ENCODE measurements at regions not wholly inside any gene's neighbourhood (a gene's known extent, or its start where the extent isn't known, plus 50 kb on each side); places are given as distances from the start of the nearest gene placed in this dataset.
"Not testable (repeated sequence)": the region's sequence is repeated elsewhere in the genome, so short reads cannot be mapped to it uniquely, and the experiment has no call there.

GRCh38 chr7:48992816-48993215, 68.5 kb downstream of the CDC14C start:
- no peak for DNase-seq

GRCh38 chr7:49001610-49002033, 77.3 kb downstream of the CDC14C start:
- DNase-seq = peak; percentile 14

DNA sequence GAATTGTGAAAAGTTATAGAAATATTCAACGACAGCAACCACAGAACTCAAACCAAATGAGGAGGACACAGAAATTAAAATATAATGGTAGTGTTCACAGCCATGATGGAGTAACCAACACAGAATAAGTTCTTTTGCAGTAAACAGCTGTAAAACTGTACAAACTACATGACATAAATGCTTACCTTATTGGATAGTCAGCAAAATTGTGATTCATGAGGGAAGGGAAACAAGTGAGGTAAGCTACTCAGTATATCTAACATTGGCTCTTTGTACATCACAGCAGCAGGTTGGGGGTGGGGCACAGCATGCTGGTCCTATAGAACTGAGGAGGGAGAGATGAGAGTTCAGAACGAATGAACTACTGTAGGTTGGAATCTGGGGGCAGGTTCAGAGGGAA, 86.4 kb downstream of the CDC14C start:
- DNase-seq = no peak

DNA sequence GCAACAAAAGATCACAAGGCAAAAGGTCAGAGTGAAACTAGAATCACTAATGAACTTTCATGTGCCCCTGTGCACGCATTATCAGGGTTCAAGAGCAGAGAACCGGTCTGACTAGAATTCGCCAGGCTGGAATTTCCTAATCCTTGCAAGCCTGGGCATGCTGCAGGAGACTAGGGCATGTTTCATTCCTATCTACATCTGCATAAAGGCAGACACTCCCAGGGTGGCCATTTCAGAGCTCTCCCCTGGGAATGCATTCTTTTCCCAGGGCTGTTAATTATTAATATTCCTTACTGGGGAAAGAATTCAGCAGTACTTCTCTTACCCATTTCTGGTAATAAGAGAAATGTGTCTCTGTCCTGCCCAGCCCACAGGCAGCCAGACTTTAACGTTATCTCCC, 90.5 kb downstream of the CDC14C start:
- no peak for DNase-seq

- DNase-seq = no peak
Observed at GRCh38 chr7:49020145-49020544, 95.8 kb downstream of the CDC14C start.

DNA sequence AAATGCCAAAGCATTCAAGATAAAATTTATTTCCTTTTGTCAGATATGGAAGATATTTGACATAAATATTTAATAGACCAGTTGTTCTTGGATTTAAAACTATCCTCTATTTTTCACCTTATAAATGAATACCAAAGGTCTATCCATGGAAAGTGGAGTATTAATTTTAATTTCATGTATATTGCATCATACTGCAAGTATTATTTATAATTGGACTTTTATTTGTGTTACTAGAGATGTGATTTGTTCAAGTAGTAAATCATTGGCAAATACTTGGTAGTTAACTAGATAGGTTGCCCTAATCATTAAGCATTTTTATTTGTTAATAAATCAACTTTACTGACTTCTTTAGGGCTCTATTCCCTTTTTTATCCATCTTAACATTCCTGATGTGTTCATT, 98.1 kb downstream of the CDC14C start:
- no peak for DNase-seq

DNA sequence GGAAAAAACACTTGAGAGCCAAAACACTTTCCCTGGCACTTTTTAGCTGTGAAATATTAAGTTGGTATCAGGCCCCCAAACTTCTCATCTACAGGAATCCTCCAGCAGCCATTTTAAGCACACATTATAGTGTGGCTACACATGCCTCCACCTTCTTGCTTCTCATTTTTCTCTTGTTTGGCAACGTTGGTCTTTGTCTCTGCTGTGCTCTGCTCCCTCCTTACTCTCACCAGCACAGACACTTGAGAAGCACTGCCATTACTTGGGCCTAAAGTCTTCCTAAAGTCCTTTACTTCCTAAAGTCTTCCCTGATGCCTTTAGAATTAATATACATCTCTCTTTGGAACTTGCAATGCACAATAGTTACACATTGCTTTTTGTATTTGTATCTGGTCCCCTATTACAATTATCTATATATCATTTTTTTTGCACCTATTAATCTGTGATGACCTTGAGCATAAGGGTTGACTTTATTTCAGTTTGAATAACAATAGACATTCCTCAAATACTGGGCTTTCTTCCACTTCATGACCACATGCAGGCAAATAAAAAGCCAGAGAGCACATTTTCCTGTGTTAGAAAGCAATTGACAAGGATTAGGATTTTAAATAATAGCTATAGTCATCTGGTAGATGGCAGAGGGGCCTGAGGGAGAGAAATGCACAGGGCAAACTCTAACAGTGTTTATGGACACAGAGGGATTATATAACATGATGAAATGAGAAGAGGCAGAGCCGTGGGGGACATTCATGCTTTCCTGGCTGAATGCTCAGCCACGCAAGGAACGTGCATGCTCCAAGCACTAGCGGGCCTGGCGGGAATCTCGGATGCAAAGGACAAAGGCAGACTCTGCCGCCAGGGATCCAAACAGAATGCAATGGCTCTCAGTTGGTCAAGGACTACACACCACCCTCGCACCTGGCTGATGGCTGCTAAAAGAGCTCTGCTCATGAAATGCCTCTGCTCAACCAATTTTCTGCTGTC, 99.3 kb downstream of the CDC14C start:
- no peak for DNase-seq

DNA sequence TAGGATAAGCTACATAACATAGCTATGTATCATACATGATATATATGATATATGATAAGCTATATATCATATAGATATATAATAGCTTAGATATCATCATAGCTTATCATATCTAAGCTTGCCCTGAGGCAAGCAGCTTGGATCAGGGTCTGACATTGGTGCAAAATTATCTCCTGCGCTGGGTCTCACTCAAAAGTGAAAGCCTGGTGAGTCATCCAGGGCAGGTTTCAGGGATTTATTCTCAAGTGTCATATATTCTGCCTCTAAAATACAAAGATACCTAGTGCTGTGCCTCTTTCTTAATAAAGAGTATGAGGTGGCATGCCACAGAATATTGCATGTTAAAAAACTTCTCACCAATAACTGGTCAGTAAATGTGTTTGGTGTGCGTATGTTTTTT, 105.9 kb downstream of the CDC14C start:
- no peak for DNase-seq

DNA sequence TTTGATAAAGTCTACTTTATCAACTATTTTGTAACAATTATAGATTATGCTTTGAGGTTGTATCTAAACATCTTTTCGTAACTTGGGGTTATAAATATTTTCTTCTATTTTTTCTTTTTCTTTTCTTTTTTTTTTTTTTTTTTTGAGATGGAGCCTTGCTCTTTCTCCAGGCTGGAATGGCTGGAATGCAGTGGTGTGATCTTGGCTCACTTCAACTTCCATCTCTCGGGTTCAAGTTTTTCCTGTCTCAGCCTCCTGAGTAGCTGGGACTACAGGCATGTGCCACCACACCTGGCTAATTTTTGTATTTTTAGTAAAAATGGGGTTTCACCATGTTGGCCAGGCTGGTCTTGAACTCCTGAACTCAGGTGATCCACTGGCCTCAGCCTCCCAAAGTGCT, 108.8 kb downstream of the CDC14C start:
- DNase-seq = not testable (repeated sequence)

- no peak for DNase-seq
Observed at GRCh38 chr7:49037346-49038210, 113.2 kb downstream of the CDC14C start.

GRCh38 chr7:49038821-49039358, 114.5 kb downstream of the CDC14C start:
- DNase-seq = no peak

- no peak for DNase-seq
Observed at GRCh38 chr7:49060743-49061142, 136.4 kb downstream of the CDC14C start.

- DNase-seq = no peak
Observed at GRCh38 chr7:49074538-49074937, 150.2 kb downstream of the CDC14C start.

- DNase-seq = no peak
Observed at GRCh38 chr7:49080896-49081475, 156.6 kb downstream of the CDC14C start.

- DNase-seq = no peak
Observed at GRCh38 chr7:49088017-49088416, 163.7 kb downstream of the CDC14C start.

GRCh38 chr7:49089717-49090116, 165.4 kb downstream of the CDC14C start:
- no peak for DNase-seq

DNA sequence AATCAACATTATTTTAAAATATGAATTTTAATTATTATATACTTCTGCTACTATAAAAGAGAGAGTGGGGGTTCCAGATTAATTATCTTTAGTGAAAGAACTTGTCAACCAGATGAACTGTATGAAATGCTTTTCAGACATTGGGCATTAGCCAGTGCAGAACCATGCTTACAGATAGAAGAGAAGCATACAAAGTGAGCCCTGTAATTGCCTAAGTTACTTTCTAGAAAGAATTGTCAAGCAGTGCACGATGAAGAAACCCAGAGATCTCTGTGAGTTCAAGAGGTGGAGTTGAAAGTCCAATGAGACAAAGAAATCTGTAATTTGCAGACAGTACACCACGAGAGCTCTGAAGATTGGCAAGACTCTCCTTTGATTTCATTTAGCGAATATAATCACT, 166.7 kb downstream of the CDC14C start:
- no peak for DNase-seq

DNA sequence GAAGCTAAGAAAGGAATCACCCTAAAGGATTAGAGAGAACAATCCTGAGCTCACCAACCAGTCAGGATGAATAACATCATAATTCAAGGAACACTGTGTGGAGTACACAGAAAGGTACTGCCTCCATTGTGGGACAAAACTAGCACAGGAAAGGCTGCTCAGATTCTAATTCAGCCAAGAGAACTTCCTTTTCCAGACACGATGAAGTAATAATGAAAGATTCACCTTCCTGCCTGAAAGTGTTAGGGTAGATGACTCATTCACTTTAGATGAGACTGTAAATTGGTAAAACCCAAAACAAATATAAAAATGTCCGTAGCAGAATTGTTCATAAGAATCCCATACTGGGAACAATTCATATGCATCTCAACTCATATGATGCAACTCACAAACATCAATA, 167.2 kb downstream of the CDC14C start:
- no peak for DNase-seq

GRCh38 chr7:49093218-49093617, 168.9 kb downstream of the CDC14C start:
- no peak for DNase-seq

DNA sequence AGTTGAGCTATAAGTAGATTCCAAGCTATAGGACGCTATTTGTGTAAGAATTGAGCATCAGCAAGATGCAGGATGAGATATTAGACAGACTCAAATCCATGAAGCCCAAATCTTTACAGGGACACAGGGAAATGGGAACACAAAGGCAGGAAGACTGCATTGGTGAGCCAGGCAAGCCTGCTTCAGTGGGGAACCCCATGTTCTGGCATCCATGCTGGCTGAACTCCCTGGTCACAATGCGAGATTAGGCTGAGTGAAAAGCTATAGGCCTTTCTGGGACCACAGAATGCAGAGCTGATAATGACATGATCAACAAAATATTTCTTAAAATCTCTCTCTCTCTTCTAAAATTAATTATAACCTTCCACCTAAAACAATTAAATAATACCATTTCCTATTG, 170.5 kb downstream of the CDC14C start:
- DNase-seq = no peak

GRCh38 chr7:49099587-49100326, 175.4 kb downstream of the CDC14C start:
- DNase-seq = no peak

Measured in NCI-H446 treated with DMSO at 0.1 percent for 48 hours (cell line).